AG09319 (cell line): ENCODE measurements at regions not wholly inside any gene's neighbourhood (a gene's known extent, or its start where the extent isn't known, plus 50 kb on each side); places are given as distances from the start of the nearest gene placed in this dataset.
"Not testable (repeated sequence)": the region's sequence is repeated elsewhere in the genome, so short reads cannot be mapped to it uniquely, and the experiment has no call there.

Source experiments
- DNase-seq: peaks from one replicate; pipeline ENCODE4 v3.0.0-alpha.2; 2010; ENCODE audit warnings: low read depth; ENCODE audit errors: extremely low read depth
- CTCF ChIP-seq: IDR thresholded peaks from 2 replicates; pipeline ENCODE4 v1.5.1; 2011; ENCODE audit warnings: low read depth, mild to moderate bottlenecking, inconsistent platforms, low read length, moderate library complexity

- DNase-seq: no peak
- TF ChIP-seq CTCF: no peak
Measured at GRCh38 chr2:4909346-4910009, 782.7 kb upstream of the SOX11 start.

- DNase-seq: no peak
- TF ChIP-seq CTCF: no peak
Measured at GRCh38 chr2:4914036-4914435, 778.1 kb upstream of the SOX11 start.

GRCh38 chr2:4914551-4914950 lies 777.6 kb upstream of the SOX11 start:
- no peak for TF ChIP-seq CTCF

GRCh38 chr2:4915357-4915756 lies 776.8 kb upstream of the SOX11 start:
- DNase-seq: no peak
- TF ChIP-seq CTCF: no peak

More at GRCh38 chr2:4914551-4914950, 777.6 kb upstream of the SOX11 start:
- no peak for DNase-seq

GRCh38 chr2:4916094-4916493 lies 776.1 kb upstream of the SOX11 start:
- TF ChIP-seq CTCF: no peak
- no peak for DNase-seq

- DNase-seq: no peak
- no peak for TF ChIP-seq CTCF
Measured at GRCh38 chr2:4930704-4931103, 761.5 kb upstream of the SOX11 start.

- DNase-seq: no peak
- TF ChIP-seq CTCF: no peak
Measured at GRCh38 chr2:4931721-4932365, 760.3 kb upstream of the SOX11 start.

- DNase-seq: not testable (repeated sequence)
Measured at GRCh38 chr2:4935291-4935690, 756.9 kb upstream of the SOX11 start.
